Heart left ventricle (tissue), 16 donors: ENCODE measurements at regions not wholly inside any gene's neighbourhood (a gene's known extent, or its start where the extent isn't known, plus 50 kb on each side); places are given as distances from the start of the nearest gene placed in this dataset.
A peak's percentile ranks its signal among the peaks of the same experiment; 100 is the strongest.

Experiments
- ATAC-seq, 4 donors: fragments of 200-7000 bp; cut with Tn5 transposase; one replicate each; pipeline ENCODE4 v1.9.1; 2020 to 2022; ENCODE audit warnings: moderate library complexity in 4 of 4, mild to moderate bottlenecking in 3 of 4, moderate number of reproducible peaks in 1 of 4
- DNase-seq, 5 donors: peaks; one replicate each; pipeline ENCODE4 v3.0.0-alpha.2; 2020
- H3K27ac ChIP-seq, 12 donors: fragments of 200-600 bp; sonication (generic) in 4 of 12; one replicate each; pipeline versions ENCODE4 v1.5.0 to v1.8.0; 2016 to 2022; ENCODE audit warnings: mild to moderate bottlenecking in 2 of 12
- H3K27me3 ChIP-seq, 9 donors: fragments of 200-600 bp; sonication (generic) in 2 of 9; one replicate each; pipeline versions ENCODE4 v1.5.1 to v1.8.0; 2016 to 2022; ENCODE audit warnings: mild to moderate bottlenecking in 3 of 9
- H3K36me3 ChIP-seq, 9 donors: fragments of 200-600 bp; sonication (generic) in 2 of 9; one replicate each; pipeline versions ENCODE4 v1.5.0 to v1.8.0; 2018 to 2022; ENCODE audit warnings: mild to moderate bottlenecking in 2 of 9
- H3K4me1 ChIP-seq, 12 donors: fragments of 200-600 bp; sonication (generic) in 4 of 12; one replicate each; pipeline versions ENCODE4 v1.5.0 to v1.8.0; 2016 to 2022; ENCODE audit warnings: mild to moderate bottlenecking in 3 of 12
- H3K4me3 ChIP-seq, 12 donors: fragments of 200-600 bp; sonication (generic) in 4 of 12; one replicate each; pipeline versions ENCODE4 v1.5.0 to v1.8.0; 2017 to 2022; ENCODE audit warnings: mild to moderate bottlenecking in 9 of 12, moderate library complexity in 4 of 12
- H3K9me3 ChIP-seq, 12 donors: fragments of 200-600 bp; sonication (generic) in 4 of 12; one replicate each; pipeline versions ENCODE4 v1.5.0 to v1.8.0; 2016 to 2022; ENCODE audit warnings: mild to moderate bottlenecking in 1 of 12
- CTCF ChIP-seq, 12 donors: fragments of 200-600 bp; sonication (generic) in 4 of 12; IDR thresholded peaks; one replicate each; pipeline versions ENCODE4 v1.5.0 to v1.8.0; 2018 to 2022; ENCODE audit warnings: antibody characterized with exemption in 12 of 12, mild to moderate bottlenecking in 5 of 12
- POLR2A ChIP-seq, 2 donors: fragments of 450-650 bp; IDR thresholded peaks; one replicate each; pipeline ENCODE4 v1.6.1; 2017; ENCODE audit warnings: antibody characterized with exemption in 2 of 2, mild to moderate bottlenecking in 2 of 2, moderate library complexity in 2 of 2
- WGBS, 4 donors: extraction: QIAGEN DNeasy Blood & Tissue Kit in 2 of 4; methylation state at CpG; one replicate each; pipeline versions ENCODE4 v1.1.5 to v1.1.7; 2013 to 2018; 5-methylcytosine and 5-hydroxymethylcytosine counted together
- intact Hi-C, 10 donors: fragments of 100-400 bp; cut with DNase I; formaldehyde crosslinking; loops; one replicate each; pipeline versions ENCODE4 v1.11.1 to v1.14.2; 2022
- donor health status: ischemic (EF 13 %, LVEDD 7.1; RV severe dilation, severe dysfunction).
- donor health status: healthy with polysubstance abuse.
- donor health status: DM: no; HTN: yes; CAD: no.
- donor health status: DM: no; HTN: no; CAD: no.
- donor health status: ischemic (EF 25% LVEDD 6.9; RV normal size, moderate dysfunction).
- donor health status: ischemic (EF 25% LVEDD 5.7; RV mildly dilated, moderate dysfunction).
- donor health status: healthy.
- donor health status: DM: yes; HTN: yes; CAD: no.
- donor health status: ischemic (EF 35%, LVEDD 5.7; RV mildly dilated, moderate dysfunction).
- donor health status: nonischemic (EF 11% LVEDD 7.7; RV severe dilation, severe dysfunction).
- donor health status: DM: yes; HTN: yes; CAD: no.
- donor health status: PGD.
- donor health status: ischemic (EF 29% LVEDD 5.4; RV normal size, mild dysfunction).
- donor health status: nonischemic (EF 23%, LVEDD 6.1; RV moderate dilation, normal function).

DNA sequence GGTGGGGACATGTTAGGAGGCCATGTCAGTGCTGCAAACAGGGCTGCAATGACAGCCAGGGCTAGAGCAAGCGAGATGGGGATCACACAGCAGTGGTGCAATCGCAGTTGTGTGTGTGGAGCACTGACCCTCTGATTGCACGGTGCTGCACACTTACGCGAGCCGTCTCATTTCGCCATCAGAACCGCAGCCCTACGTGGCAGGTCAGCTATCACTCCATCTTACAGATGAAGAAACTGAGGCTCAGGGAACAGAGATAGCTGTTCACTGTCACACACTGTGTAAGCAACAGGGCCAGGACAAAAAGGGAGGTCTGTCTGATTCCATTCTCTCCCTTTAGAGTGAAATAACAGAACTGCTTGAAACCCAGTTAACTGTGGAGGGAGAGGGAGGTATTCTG is 104.8 kb upstream of the SLC45A1 start:
- 90 to 96% (median 95%) methylated on average over 9 of the region's 9 CpGs for WGBS, 4 donors
- DNase-seq (no peak), ATAC-seq (no peak)
- intact Hi-C loops: loop anchor here in 4 of 10 donors (10.0 kb wide), 2 partner anchors 168 to 178 kb away; no protein-coding TSS in a partner anchor
- Histone ChIP-seq H3K9me3 (no peaks in the 10 kb centered on the region), H3K4me3 (no peak overlapping the region), H3K27ac (no peak overlapping the region), H3K36me3 (no peaks in the 10 kb centered on the region), H3K27me3 (peaks cover 0 to 6% (median 0%) of the 10 kb centered on the region in 9 donors), H3K4me1 (peaks cover 0 to 56% (median 15%) of the 10 kb centered on the region in 12 donors)
- TF ChIP-seq POLR2A (IDR thresholded peaks at IDR 0.05): no peak
- no peak for TF ChIP-seq CTCF (IDR thresholded peaks at IDR 0.05)

- peak overlapping the region in 1 of 12 donors; percentile 82 for H3K27ac ChIP-seq
- intact Hi-C loops: loop anchor here in 4 of 10 donors (10.0 kb wide), 2 partner anchors 168 to 178 kb away; no protein-coding TSS in a partner anchor
These were observed 105.3 kb upstream of the SLC45A1 start for GRCh38 chr1:8212580-8213031.

DNA sequence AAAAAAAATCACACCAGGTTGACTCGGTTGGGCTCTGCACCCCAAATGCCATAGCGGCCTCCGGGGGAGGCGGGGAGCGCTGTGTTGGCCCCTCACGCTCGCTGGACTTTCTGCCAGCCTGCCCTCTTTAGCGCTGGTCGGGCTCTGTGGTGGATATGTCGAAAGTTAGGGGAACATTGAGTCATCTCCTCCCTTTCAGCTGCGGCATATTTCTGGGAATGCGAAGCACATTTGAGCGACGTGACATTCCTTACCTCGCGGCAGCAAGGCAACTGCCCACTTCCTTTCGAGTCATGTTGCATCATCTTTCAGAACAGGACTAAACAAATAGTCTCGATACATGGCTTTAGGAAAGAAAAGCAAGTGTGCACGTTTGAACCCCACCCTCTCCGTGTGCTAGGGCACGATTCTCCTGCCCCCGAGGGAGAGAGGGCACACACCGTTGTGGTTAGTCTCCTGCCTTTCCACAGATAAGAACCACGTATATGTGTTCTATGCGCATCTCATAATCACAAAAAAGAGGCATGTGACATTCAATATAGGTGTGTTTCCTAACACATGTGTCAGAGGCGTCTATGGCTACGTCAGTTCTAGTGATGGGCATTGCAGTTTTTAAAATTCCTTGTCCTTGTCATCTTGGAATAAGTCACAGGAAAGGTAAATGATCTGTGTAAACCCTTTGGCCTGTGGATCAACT is 105.9 kb upstream of the SLC45A1 start:
- DNase-seq: peak in 1 of 5 donors; percentile 64
- peaks cover 0 to 47% (median 8%) of the 10 kb centered on the region in 12 donors for H3K4me1 ChIP-seq
- peak; percentile 36 to 86 (median 66) for ATAC-seq
- H3K27ac ChIP-seq: peak overlapping the region in 2 of 12 donors; percentile 24 to 82
- TF ChIP-seq CTCF (IDR thresholded peaks at IDR 0.05) (no peak), POLR2A (IDR thresholded peaks at IDR 0.05) (no peak)
- 64 to 70% (median 68%) methylated on average over 26 to 27 of the region's 27 CpGs for WGBS, 4 donors
- H3K4me3 ChIP-seq: peak overlapping the region in 1 of 12 donors; percentile 12
- no peaks in the 10 kb centered on the region for H3K36me3 ChIP-seq
- H3K9me3 ChIP-seq: no peaks in the 10 kb centered on the region
- peaks cover 0 to 4% (median 0%) of the 10 kb centered on the region in 9 donors for H3K27me3 ChIP-seq
- intact Hi-C loops: loop anchor here in 4 of 10 donors (10.0 kb wide), 2 partner anchors 167 to 177 kb away; no protein-coding TSS in a partner anchor

More at GRCh38 chr1:8212580-8213031, 105.3 kb upstream of the SLC45A1 start:
- no peak for DNase-seq
- ATAC-seq: no peak
- 75 to 88% (median 80%) methylated on average over 8 of the region's 8 CpGs for WGBS, 4 donors
- H3K4me3 ChIP-seq: no peak overlapping the region
- peaks cover 0 to 50% (median 11%) of the 10 kb centered on the region in 12 donors for H3K4me1 ChIP-seq
- TF ChIP-seq POLR2A (IDR thresholded peaks at IDR 0.05): no peak
- TF ChIP-seq CTCF (IDR thresholded peaks at IDR 0.05): no peak
- H3K27me3 ChIP-seq: peaks cover 0 to 4% (median 0%) of the 10 kb centered on the region in 9 donors
- H3K36me3 ChIP-seq: no peaks in the 10 kb centered on the region
- no peaks in the 10 kb centered on the region for H3K9me3 ChIP-seq

- ATAC-seq: peak in 1 of 4 donors; percentile 38
- Histone ChIP-seq H3K36me3 (no peaks in the 10 kb centered on the region), H3K4me3 (peak overlapping the region in 1 of 12 donors; percentile 12), H3K27ac (peak overlapping the region in 2 of 12 donors; percentile 24 to 82), H3K4me1 (peaks cover 0 to 40% (median 5%) of the 10 kb centered on the region in 12 donors), H3K27me3 (peaks cover 0 to 4% (median 0%) of the 10 kb centered on the region in 9 donors), H3K9me3 (no peaks in the 10 kb centered on the region)
- intact Hi-C loops: loop anchor here in 4 of 10 donors (10.0 kb wide), 2 partner anchors 167 to 177 kb away; no protein-coding TSS in a partner anchor
- TF ChIP-seq CTCF (IDR thresholded peaks at IDR 0.05): no peak
- no peak for TF ChIP-seq POLR2A (IDR thresholded peaks at IDR 0.05)
- DNase-seq: no peak
- WGBS, 4 donors: 85 to 88% (median 86%) methylated on average over 15 to 17 of the region's 17 CpGs
These were observed 106.5 kb upstream of the SLC45A1 start for GRCh38 chr1:8211251-8211882.
